GM20000 (cell line): ENCODE measurements at regions not wholly inside any gene's neighbourhood (a gene's known extent, or its start where the extent isn't known, plus 50 kb on each side); places are given as distances from the start of the nearest gene placed in this dataset.

Experiments
- DNase-seq: peaks from one replicate; pipeline ENCODE4 v3.0.0; 2012; ENCODE audit warnings: low spot score
- TF ChIP-seq, protein P1 (sequence below): IDR thresholded peaks from 2 replicates; pipeline ENCODE4 v1.5.1; 2012; ENCODE audit warnings: mild to moderate bottlenecking, control low read depth; ENCODE audit errors: extremely low read depth, missing control alignments

- DNase-seq: no peak
- TF ChIP-seq, protein P1, sequence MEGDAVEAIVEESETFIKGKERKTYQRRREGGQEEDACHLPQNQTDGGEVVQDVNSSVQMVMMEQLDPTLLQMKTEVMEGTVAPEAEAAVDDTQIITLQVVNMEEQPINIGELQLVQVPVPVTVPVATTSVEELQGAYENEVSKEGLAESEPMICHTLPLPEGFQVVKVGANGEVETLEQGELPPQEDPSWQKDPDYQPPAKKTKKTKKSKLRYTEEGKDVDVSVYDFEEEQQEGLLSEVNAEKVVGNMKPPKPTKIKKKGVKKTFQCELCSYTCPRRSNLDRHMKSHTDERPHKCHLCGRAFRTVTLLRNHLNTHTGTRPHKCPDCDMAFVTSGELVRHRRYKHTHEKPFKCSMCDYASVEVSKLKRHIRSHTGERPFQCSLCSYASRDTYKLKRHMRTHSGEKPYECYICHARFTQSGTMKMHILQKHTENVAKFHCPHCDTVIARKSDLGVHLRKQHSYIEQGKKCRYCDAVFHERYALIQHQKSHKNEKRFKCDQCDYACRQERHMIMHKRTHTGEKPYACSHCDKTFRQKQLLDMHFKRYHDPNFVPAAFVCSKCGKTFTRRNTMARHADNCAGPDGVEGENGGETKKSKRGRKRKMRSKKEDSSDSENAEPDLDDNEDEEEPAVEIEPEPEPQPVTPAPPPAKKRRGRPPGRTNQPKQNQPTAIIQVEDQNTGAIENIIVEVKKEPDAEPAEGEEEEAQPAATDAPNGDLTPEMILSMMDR: no peak
Observed at GRCh38 chr2:57862727-57863126, 183.9 kb upstream of the VRK2 start.

- DNase-seq: no peak
- TF ChIP-seq, protein P1: no peak
Observed at GRCh38 chr2:57864926-57865325, 181.7 kb upstream of the VRK2 start.

- DNase-seq: no peak
- TF ChIP-seq, protein P1: no peak
Observed at GRCh38 chr2:57867730-57868129, 178.9 kb upstream of the VRK2 start.

DNA sequence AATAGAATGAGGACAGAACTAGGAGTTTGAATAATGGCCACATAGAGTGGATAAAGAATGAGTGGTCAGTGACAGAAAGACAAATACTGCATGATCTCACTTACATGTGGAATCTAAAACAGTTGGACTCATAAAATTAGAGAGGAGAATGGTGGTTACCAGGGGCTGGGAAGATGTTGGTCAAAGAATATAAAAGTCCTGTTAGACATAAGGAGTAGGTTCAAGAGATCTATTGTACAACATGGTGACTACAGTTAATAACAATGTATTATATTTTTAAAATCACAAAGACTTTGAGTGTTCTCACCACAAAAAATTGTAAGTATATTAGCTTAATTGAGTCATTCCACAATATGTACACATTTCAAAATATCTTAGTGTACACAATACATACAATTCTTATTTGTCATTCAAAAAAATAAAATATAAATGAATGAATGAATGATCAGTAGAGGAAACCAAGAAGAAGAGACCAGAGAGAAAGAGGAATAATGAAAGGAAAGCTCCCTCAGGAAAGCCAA lies 177.9 kb upstream of the VRK2 start:
- no peak for DNase-seq
- TF ChIP-seq, protein P1: no peak

GRCh38 chr2:57869758-57870344 lies 176.8 kb upstream of the VRK2 start:
- no peak for DNase-seq
- TF ChIP-seq, protein P1: no peak

- TF ChIP-seq, protein P1: no peak
- DNase-seq: no peak
Observed at GRCh38 chr2:57876313-57876712, 170.3 kb upstream of the VRK2 start.

- no peak for DNase-seq
Observed at GRCh38 chr2:57877811-57878170, 168.8 kb upstream of the VRK2 start.

More at GRCh38 chr2:57877811-57878170, 168.8 kb upstream of the VRK2 start:
- TF ChIP-seq, protein P1: no peak
